ENCODE measurements at regions not wholly inside any gene's neighbourhood (a gene's known extent, or its start where the extent isn't known, plus 50 kb on each side); places are given as distances from the start of the nearest gene placed in this dataset.

GRCh38 chr15:85920956-85921355 is 126.2 kb upstream of the KLHL25 start:
- TF ChIP-seq CTCF (IDR thresholded peaks at IDR 0.05): no peak
- TF ChIP-seq POLR2A (IDR thresholded peaks at IDR 0.05): no peak

All from right lobe of liver (tissue), 4 donors.